ENCODE measurements at regions not wholly inside any gene's neighbourhood (a gene's known extent, or its start where the extent isn't known, plus 50 kb on each side); places are given as distances from the start of the nearest gene placed in this dataset.

GRCh38 chr4:65102419-65102818 is 567.9 kb downstream of the EPHA5 start:
- no peaks in the 10 kb centered on the region for H3K36me3 ChIP-seq
- no peak for TF ChIP-seq CTCF (IDR thresholded peaks at IDR 0.05; ENCODE audit: low read depth, low read length)
- DNase-seq = no peak
- no peaks in the 10 kb centered on the region; the same call in 1 of the 2 replicates for H3K9me3 ChIP-seq
- H3K4me3 ChIP-seq (ENCODE audit: low read depth, low read length) = no peak overlapping the region
- H3K27me3 ChIP-seq = no peaks in the 10 kb centered on the region
- H3K4me1 ChIP-seq = no peaks in the 10 kb centered on the region

GRCh38 chr4:65096630-65097029 is 573.7 kb downstream of the EPHA5 start:
- no peak for TF ChIP-seq CTCF (IDR thresholded peaks at IDR 0.05; ENCODE audit: low read depth, low read length)
- Histone ChIP-seq H3K27me3 (no peaks in the 10 kb centered on the region), H3K4me1 (no peaks in the 10 kb centered on the region), H3K36me3 (no peaks in the 10 kb centered on the region), H3K9me3 (peaks cover 6% of the 10 kb centered on the region; the same call in 1 of the 2 replicates), H3K4me3 (ENCODE audit: low read depth, low read length) (no peak overlapping the region)
- no peak for DNase-seq

- H3K4me1 ChIP-seq = no peaks in the 10 kb centered on the region; the same call in 1 of the 2 replicates
- H3K4me3 ChIP-seq (ENCODE audit: low read depth, low read length) = no peak overlapping the region
- H3K36me3 ChIP-seq = no peaks in the 10 kb centered on the region
- H3K9me3 ChIP-seq = no peaks in the 10 kb centered on the region
- H3K27me3 ChIP-seq = no peaks in the 10 kb centered on the region
- peak; percentile 75 for DNase-seq
- peak; percentile 71 for TF ChIP-seq CTCF (IDR thresholded peaks at IDR 0.05; ENCODE audit: low read depth, low read length)
Measured at GRCh38 chr4:65089666-65090065, 580.6 kb downstream of the EPHA5 start.

GRCh38 chr4:65083076-65083475 is 587.2 kb downstream of the EPHA5 start:
- DNase-seq = no peak

GRCh38 chr4:65071564-65071963 is 598.7 kb downstream of the EPHA5 start:
- no peak for TF ChIP-seq CTCF (IDR thresholded peaks at IDR 0.05; ENCODE audit: low read depth, low read length)
- Histone ChIP-seq H3K9me3 (no peaks in the 10 kb centered on the region), H3K4me1 (no peaks in the 10 kb centered on the region), H3K36me3 (no peaks in the 10 kb centered on the region), H3K4me3 (ENCODE audit: low read depth, low read length) (no peak overlapping the region), H3K27me3 (no peaks in the 10 kb centered on the region)
- DNase-seq = no peak

More at GRCh38 chr4:65083076-65083475, 587.2 kb downstream of the EPHA5 start:
- TF ChIP-seq CTCF (IDR thresholded peaks at IDR 0.05; ENCODE audit: low read depth, low read length) = no peak
- Histone ChIP-seq H3K36me3 (no peaks in the 10 kb centered on the region), H3K4me1 (no peaks in the 10 kb centered on the region), H3K9me3 (no peaks in the 10 kb centered on the region), H3K4me3 (ENCODE audit: low read depth, low read length) (no peak overlapping the region), H3K27me3 (no peaks in the 10 kb centered on the region)

- no peak for DNase-seq
- Histone ChIP-seq H3K36me3 (no peaks in the 10 kb centered on the region), H3K4me3 (ENCODE audit: low read depth, low read length) (no peak overlapping the region), H3K27me3 (no peaks in the 10 kb centered on the region), H3K4me1 (no peaks in the 10 kb centered on the region), H3K9me3 (no peaks in the 10 kb centered on the region)
- TF ChIP-seq CTCF (IDR thresholded peaks at IDR 0.05; ENCODE audit: low read depth, low read length) = no peak
Measured at GRCh38 chr4:65069177-65069576, 601.1 kb downstream of the EPHA5 start.
